HG03045 (cell line): ENCODE measurements at regions not wholly inside any gene's neighbourhood (a gene's known extent, or its start where the extent isn't known, plus 50 kb on each side); places are given as distances from the start of the nearest gene placed in this dataset.
A peak's percentile ranks its signal among the peaks of the same experiment; 100 is the strongest.

Experiments
- ATAC-seq: cut with Tn5 transposase; IDR thresholded peaks from one replicate; pipeline ENCODE4 v1.9.1; 2021; ENCODE audit warnings: mild to moderate bottlenecking, moderate library complexity; ENCODE audit not compliant: unreplicated experiment

DNA sequence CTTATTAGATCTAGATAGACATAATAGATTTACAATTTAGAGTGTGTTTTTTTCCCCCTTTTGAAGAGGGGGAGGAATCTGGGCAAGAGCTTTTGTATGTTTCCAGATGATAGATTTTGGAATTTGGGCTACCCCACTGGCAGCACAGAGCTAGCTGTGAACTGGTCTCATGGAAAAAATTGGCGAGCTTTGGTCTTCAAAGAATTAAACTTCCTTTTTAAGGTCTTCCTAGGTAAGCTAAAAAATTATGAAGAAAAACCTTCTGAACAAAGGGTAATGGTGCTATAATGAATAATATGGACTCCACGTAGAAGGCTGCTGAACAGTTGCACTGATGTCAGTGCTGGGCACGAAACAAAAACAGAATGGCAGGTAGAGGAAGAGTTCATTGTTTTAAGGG, 109.3 kb downstream of the ZIC5 start:
- ATAC-seq = no peak

DNA sequence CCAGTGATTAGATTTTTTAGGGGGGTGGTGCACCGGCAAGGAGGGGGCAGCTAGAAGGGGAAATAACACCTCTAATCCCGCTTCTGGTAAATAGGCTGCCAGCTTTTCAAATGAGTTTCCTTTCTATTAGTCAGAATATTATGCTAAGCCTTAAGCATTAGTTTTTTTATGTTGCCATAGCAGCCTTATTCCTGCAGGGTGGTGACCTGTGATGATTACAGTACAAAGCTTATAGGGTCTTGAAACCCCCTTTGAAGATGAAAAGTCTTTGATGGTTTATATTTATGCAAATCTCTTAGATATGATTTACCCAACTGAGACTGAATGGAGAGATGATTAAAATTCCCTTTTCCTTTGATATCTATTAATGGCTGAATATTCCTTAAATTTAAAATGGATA, 109.8 kb downstream of the ZIC5 start:
- ATAC-seq = no peak

DNA sequence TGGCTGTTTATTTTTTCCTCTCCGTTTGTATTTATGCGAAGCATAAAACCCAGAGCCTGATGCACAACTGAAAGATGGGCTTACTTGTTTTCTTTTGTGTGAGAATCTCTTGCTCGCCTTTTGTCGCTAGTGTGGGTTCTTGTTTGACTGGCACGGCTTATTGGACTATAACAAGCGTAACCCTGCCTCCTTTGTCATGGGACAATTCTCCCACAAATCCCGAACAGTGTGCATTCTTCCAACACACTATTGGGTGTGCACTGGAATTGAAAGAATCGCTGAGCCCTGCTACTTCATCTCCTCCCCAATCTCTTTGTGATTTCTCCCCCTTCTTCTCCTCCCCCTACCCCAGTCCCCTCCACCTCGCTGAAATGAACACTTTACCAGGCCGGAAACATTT, 110.8 kb downstream of the ZIC5 start:
- ATAC-seq = no peak

DNA sequence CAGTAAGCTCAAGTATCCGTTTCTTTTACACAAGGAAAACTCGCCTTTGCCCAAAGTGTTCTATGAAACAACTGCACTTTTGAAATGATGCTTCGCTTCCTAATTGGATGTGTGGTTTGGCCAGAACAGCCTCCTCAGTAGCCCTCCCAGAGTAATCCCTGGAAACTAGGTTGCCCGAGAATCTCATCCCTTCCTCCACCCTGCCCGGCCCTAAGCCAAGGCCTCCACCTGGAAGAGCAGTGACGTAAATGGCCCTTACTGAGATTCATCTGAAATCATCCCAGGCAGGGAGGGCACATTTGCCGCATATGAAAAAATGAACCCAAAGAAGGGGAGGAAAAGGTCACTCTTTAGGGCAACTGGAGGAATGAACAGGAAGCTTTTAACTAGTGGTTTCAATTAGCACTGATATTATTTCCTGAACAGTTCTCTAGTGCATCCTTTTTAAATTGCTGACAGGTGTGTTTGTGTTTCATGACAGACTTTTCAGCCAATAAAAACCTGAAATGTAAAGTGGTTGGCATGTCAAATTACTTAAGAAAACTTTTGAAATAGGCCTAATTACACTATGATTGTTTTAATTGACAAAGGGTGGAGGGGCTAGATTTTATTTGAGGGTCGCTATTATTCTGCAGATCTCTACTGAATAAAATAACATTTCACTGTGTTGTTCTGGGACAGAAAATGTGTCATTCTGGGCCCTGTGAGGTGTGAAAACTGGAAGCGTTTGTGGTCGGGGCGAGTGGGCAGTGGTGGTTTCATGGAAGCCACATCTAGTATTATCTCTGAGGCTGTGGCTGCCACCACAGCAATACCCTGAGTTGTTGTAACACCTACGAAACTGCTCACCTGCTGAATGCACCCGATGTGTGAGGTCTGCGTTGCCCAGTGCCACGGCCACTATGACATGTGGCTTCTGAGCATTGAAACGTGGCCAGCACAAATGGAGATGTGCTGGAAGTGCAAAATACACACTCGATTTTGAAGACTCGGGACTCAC, 112.1 kb downstream of the ZIC5 start:
- ATAC-seq = peak; percentile 72

DNA sequence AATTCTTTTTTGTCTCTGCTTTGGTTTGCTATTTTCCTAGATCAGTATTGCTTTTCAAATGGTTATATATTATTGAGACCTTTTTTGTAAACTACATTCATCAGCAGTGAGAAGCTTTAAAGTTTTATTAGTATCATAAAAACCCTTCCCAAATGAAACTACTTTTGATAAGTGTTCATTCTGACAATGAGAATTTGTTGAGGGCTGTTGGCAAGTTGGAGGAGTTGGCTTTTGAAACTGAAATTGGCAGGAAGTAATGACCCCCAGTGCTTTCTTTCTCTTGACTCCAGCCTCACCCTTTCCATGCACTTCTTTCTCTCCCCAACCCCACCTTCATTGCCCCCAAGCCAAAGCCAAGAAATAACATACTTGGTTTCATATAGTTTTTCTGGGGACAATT, 113.8 kb downstream of the ZIC5 start:
- ATAC-seq = no peak

DNA sequence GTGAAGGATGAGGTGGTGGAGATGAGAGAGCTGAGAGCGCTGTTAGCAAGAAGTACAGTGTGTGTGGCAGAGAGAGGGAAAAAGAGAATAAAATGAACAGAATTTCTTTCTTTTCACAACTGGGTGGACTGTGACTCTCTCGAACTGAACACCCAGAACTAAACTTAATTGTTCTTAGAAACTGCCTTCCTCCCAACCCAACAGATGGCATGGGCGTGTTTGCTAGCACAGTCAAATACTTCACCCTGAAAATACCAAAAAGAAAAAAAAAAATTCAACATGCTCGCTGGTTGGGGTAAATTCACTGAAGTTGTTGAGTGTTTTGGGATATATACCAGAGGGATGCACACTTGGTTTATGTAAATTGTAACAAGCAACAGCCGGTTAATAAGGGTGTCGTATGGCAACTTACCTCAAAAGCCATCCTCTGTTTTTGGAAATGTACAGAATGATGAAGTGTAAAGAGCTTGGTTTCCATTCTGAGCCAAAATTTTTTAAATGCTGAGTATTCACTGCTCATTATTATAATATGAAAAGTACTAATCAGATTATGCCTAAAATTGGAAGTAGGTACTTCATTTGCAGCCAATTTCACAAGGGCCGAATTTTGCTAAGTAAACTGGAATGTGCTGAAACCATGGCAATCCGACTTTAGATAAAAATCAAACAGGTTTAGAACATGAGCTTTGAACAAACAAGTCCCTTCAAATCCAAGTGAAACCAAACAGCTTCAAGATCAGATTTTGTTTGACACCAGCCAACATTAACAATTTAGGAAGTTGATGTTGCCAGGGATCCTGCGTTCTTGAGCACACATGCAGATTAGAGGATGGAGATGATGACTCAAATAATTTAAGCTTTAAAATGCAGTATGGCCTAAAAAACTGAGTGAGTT, 115.8 kb downstream of the ZIC5 start:
- no peak for ATAC-seq

DNA sequence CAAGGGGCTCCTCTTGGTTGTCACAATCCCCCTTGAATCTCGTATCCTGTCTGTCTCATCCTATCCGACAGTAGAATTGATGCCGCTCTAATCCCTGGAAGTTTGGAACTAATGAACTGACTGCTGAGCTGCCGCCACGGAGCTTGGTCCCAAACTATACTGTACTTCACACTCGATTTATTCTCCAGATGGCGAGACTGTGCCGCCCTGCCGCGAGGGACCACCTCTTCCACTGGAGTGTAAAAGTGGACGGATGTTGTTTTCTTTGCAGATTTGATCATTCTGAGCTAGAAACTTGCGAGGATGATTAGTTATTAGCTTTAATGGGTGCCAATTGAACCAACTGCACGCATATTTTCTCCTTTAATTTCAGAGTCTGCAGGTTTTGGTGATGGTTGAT, 117.2 kb downstream of the ZIC5 start:
- no peak for ATAC-seq

DNA sequence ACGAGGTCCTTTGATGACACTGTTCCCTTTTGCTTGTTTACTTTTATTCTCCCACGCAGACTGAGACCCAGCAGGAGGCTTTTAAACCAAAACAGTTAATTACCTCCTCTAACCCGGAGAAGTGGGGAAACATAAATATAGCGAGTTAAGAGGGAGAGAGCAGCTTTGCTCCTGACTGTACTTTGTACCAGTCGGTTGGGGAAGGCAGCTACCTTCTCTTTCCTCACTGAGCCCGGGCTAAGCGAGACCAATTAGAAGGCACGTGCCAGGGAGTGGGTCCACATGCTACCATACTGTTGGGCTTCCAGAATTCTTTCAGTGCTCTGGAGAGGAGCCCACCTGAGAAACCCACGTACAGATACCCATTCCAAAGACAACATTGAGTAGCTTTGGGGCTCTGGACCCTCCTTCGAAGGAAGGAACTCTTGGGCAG, 124.2 kb downstream of the ZIC5 start:
- no peak for ATAC-seq

DNA sequence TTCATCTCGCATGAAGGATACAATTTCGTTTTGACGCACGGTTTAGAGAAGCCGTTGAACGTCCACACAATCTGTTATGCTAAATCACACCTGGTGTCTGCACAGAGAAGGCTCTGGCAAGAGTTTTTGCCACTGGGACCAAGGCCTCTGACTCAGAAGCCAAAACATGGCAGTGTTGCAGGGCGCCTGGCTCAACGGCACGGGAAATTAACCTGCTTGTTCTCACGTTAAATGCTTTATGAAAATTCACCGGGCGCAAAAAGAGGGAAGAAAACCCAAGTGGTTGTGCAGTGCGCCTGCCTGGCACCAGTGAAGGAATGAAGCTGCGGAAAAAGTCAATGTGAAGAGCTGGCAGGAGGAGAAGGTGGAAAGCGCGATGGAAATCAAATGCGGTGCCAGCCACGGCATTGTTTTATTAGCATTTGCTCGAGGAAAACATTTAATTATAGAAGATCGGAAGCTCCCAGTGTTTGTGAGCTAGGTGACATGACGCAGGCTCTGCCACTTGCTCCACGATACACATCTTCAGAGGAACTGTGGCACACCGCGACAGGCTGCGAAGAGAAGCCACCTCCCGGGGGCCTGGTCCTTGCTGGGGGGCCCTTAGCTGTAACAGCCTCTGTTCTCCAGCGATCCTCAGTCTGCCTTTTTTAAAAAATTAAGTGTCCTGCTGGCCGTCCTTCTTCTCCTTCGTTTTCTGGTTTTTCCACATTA, 126.2 kb downstream of the ZIC5 start:
- no peak for ATAC-seq

DNA sequence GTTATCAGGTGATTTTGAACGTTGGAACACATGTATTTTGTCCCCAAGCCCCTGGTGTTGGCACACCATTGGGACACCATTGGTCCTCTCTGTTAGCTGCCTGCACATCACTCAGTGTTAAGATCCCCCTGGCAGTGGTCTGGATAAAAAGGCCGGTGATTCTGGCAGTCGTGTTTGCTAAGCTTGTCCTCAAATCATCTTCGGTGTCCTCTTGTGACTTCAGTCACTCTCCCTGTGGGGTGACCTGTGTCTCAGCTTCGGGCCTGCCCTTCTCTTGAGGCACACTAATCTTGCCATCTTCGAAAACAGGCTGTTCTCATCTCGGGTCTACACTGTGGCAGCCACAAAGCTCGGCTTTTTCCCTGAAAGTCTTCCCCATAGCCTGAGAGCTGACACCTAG, 127.1 kb downstream of the ZIC5 start:
- no peak for ATAC-seq

DNA sequence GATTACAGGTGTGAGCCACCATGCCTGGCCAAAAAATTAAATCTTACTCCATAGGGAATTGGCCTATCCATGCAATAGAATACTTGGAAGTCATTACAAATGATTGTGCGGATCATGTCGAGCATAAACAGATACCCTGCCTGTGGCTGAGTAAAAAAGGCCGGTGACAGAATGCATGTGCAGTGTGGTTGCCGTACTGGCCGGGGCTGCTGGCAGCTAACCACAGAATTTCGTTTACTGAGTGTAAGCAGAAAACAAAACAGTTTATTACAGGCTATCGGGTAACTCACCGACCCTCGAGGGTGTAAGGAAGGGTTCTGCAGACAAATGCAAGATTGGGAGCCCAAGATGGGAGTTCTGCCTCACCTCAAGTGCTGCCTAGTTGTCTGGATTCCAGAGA, 127.7 kb downstream of the ZIC5 start:
- no peak for ATAC-seq

DNA sequence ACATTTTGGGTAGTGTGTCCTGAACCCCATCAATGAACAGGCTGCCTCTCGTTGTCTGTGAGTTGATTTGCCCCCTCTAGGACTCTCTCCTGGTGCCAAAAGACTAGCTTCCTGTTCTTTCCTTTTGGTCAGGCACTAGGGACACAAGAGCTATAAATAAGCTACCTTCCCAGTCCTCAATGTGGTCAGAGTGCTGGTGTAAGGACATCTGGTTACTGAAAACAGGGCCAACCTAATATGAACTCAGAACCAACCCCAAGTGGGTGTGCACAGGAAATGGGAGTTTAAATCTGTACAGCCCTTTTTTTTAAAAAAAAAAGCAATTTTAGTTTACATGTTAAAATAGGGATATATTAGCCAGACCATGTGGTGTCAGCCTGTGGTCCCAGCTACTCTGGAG, 129.2 kb downstream of the ZIC5 start:
- no peak for ATAC-seq

DNA sequence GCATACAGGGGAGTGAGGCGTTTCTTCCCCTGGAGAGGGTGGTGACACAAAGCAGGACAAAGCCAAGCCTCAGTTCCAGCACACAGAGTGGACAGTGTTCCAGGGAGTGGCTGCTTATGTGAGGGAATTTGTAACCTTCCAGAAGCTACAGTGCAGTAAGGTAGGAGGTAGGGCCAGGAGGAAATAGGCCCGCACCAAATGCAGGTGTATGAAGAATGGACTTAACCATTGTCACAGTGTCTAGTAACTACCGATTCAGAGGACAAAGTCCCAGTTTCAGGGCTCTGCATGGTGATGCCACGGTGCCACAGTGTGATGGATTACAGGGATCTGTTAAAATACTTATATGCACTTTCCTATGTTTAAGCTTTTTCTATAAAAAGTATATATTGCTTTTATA, 135.3 kb downstream of the ZIC5 start:
- no peak for ATAC-seq

DNA sequence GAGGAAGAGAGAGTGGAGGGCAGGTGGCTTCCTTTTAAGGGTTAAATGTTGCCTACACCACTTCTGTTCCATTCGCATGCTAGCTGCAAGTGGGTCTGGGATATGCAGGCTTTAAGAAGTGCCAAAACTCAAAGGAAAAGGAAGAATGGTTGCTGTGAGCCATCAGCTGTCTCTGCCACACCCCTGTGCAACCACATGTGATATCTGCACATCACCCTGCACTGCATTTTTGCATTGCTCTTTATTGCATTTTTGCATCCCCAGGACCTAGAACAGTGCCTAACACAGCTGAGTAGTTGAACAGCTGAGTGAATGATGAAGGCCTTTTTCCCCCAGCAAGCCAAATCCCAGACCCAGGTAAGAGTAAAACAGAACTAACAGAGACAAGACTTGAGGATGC, 136.1 kb downstream of the ZIC5 start:
- no peak for ATAC-seq

DNA sequence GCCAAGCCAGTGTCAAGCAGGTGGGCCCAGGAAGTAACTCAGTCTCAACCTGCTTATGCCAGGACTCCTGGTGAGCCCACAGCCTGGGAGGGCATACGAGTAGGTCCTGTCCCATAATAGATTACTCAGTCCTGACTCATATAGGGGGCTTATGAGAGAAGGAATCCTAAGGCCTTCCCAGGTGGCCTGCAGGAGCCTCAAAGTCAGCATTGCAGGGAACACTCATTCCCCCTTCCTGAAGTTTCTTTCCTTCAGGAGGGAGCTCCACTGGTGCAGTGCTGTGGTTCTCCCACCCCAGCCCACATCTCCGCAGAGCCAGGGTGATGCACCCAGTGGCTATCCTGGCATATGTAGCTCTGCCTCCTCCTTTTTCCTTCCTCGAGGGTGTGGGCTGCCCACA, 137.3 kb downstream of the ZIC5 start:
- ATAC-seq = no peak

DNA sequence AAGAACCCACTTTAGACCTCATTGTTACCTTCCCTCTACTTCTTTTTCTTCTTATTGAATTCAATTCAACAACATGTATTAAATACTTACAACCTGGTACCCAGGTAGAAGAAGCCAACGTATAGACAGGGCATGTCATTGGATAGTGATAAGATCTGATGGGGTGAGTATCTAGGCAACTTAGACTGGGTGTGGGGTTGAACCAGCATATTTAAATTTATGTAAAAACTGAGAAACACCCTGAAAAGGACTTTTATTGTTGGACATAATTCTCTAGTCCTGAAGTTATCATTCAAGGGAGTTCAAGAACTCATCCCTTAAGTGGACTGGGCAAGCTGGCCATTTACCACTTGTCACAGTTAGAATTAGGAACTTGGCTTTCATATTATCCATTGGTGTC, 139.2 kb downstream of the ZIC5 start:
- ATAC-seq = no peak

DNA sequence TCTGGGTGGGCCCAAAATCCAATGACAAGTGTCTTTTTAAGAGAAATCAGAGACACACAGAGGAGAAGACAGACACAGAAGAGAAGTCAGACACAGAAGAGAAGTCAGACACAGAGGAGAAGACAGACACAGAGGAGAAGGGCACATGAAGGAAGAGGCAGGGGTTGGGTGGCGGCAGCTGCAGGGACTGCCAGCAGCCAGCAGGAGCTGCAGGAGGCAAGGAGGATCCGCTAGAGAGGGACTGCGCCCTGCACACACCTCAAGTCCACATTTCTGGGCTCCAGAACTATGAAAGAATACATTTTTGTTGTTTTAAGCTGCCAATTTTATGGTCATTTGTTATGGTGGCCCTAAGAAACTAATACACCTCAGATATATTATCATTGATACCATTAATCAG, 140.6 kb downstream of the ZIC5 start:
- ATAC-seq = no peak

DNA sequence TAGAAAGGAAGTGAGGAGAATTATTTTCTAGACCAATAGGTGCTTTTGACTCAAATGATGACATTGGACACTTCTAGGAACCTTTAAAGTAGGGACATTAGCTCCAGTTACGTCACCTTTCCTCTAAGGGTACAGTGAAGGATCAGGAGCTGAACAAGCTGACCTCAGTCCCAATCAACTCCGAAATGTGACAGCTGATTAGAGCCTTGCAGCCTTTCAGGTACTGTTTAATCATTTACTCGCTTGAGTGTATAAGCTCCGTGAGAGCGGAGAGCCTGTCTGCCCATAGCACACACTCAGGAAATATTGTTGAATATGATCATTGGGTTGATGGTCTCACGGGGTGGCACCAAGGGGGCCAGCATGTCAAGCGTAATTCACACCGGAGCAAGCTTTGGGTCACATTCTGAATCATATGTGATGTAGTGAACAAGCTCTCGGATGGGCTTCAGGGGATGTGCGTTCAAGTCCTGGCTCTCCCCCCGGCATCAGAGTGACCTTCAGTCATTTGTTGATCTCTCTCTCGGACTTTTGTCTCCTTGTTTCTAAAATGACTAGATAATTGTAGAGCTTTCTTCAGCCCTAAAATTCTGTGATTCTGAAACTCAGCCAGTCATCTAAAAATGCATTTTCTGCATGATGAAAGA, 141.9 kb downstream of the ZIC5 start:
- no peak for ATAC-seq

DNA sequence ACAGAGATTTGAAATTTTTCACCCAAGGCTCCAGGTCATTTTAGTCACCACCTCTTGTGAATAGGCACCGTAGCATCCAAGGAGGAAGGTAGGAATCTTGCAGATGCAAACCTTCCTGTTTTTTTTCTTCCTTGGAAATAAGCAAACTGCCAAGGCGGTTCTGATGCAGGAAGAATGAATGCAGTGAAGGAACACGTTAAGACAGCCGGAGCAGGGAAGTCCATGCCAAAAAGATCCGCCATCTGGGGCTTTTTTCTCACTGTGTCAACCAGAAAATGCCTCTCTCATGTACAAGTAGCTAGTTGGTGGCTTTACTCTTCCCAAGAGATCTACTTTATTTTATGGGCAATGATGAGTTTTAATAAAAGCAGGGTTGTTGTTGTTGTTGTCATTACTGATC, 142.4 kb downstream of the ZIC5 start:
- no peak for ATAC-seq

DNA sequence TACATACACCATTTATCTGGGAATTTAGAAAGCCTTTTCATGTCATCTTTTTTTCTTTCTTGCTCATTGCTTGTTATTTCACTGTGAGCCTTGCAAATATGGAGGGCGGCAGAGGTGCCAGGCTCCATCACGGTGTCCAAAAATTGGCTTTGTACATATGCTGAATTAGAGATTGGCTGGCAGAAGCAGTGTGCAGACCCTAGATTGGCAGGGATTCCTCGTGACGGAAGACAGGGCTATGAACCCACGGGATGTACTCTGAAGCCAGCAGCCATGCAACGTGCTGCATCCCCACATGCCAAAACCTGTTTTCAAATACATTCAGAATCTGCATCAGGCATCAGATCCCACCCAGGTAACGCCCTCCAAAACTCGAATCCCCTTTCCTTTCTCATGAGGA, 142.8 kb downstream of the ZIC5 start:
- no peak for ATAC-seq

DNA sequence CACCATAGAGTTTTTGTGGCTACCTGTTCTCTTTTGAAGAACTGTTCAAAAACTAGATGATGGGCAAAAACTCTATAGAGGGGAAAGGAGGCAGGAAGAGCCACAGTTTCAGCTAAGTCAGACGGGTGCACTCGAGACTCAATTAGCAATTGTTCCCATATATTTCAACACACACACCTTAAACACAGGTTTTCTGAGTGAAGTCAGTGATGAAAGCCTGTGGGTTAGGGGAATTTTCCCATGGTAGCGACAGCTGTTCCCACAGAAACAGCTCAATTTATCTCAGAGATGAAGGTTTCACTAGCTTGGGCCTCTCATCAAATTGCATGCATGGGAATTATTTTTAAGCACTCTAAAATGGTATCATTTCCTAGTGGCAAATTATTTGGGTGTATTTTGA, 143.4 kb downstream of the ZIC5 start:
- no peak for ATAC-seq
